Stomach (tissue), 4 donors: ENCODE measurements at regions not wholly inside any gene's neighbourhood (a gene's known extent, or its start where the extent isn't known, plus 50 kb on each side); places are given as distances from the start of the nearest gene placed in this dataset.

Experiments
- POLR2A ChIP-seq, 4 donors: fragments of 450-650 bp; IDR thresholded peaks; one replicate each; pipeline ENCODE4 v1.6.1; 2016; ENCODE audit warnings: antibody characterized with exemption in 4 of 4, control low read depth in 2 of 4, mild to moderate bottlenecking in 1 of 4, moderate library complexity in 1 of 4
- TF ChIP-seq, protein P1 (sequence below), 7 experiments: fragments of 450-650 bp in 4 of 7; fragments of 200-600 bp in 3 of 7; sonication (generic) in 3 of 7; IDR thresholded peaks; one replicate each; pipeline ENCODE4 v1.5.1; 2016 to 2019; ENCODE audit warnings: antibody characterized with exemption in 7 of 7, control low read depth in 2 of 7, mild to moderate bottlenecking in 1 of 7

DNA sequence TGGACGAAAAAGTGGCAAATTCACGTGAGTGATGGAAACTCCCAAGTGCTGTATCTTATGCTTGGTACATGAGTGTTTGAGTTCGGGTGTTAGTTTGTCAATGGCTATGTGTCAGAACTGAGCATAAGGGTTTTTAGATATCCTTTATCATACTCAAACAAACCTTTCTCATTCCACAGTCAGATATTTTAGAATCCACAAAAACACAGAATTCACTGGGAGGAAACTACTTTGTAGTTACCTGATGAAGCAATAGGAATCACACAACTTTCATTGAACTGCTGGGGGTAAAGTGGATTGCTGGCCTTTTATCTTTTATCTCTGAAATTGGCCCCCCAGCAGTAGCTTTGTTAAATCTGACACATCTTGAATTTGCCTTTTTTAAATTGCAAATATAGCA, 64.0 kb downstream of the DKK1 start:
- TF ChIP-seq, protein P1, sequence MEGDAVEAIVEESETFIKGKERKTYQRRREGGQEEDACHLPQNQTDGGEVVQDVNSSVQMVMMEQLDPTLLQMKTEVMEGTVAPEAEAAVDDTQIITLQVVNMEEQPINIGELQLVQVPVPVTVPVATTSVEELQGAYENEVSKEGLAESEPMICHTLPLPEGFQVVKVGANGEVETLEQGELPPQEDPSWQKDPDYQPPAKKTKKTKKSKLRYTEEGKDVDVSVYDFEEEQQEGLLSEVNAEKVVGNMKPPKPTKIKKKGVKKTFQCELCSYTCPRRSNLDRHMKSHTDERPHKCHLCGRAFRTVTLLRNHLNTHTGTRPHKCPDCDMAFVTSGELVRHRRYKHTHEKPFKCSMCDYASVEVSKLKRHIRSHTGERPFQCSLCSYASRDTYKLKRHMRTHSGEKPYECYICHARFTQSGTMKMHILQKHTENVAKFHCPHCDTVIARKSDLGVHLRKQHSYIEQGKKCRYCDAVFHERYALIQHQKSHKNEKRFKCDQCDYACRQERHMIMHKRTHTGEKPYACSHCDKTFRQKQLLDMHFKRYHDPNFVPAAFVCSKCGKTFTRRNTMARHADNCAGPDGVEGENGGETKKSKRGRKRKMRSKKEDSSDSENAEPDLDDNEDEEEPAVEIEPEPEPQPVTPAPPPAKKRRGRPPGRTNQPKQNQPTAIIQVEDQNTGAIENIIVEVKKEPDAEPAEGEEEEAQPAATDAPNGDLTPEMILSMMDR (IDR thresholded peaks at IDR 0.05): no peak
- TF ChIP-seq POLR2A (IDR thresholded peaks at IDR 0.05): no peak
